Activated naive CD4-positive, alpha-beta T cell treated with Interleukin-2 at 50 U/mL for 16 hours (primary cell): ENCODE measurements at regions not wholly inside any gene's neighbourhood (a gene's known extent, or its start where the extent isn't known, plus 50 kb on each side); places are given as distances from the start of the nearest gene placed in this dataset.
"Not testable (repeated sequence)": the region's sequence is repeated elsewhere in the genome, so short reads cannot be mapped to it uniquely, and the experiment has no call there.

ENCODE experiments used
- DNase-seq: peaks from one replicate; pipeline ENCODE4 v3.0.0-alpha.2; 2020

DNA sequence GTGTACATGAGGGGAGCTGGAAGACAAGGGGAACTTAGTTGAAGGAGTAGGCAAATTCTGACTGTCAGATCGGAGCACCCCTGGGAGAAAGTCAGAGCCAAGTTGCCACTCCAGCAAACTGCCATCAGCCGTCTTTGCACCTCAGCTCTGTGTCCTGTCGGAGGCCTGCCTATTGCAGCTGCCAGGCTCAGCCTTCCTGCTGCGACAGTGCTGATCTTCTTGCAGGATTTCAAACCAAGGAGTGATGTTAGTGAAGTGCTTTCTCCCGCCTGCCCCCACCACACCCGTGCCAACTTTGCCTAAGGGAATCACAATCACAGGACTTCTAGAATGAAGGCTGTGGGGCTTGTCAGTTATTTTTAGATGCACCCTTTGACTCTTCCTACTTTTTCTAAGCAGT, 185.3 kb downstream of the KIT start:
- DNase-seq, result no peak

DNA sequence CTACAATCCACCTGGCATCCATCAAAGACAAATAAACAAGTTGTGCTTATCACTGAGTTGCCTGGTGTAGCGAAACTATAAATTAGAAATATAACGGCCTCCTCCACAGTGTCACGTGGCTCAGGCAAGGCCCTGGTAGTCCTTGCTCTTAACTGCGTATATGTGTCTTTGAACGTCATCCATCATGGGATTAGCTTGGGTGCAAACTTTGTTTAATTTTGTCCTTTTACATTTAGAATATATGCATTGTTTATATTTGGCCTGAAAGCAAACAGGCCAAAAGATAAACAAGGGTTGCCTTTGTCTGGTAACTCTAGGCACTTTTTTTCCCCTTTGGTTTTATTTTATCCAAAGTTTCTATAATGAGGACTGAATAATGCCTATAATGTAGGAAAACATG, 184.9 kb downstream of the KIT start:
- no peak for DNase-seq

DNA sequence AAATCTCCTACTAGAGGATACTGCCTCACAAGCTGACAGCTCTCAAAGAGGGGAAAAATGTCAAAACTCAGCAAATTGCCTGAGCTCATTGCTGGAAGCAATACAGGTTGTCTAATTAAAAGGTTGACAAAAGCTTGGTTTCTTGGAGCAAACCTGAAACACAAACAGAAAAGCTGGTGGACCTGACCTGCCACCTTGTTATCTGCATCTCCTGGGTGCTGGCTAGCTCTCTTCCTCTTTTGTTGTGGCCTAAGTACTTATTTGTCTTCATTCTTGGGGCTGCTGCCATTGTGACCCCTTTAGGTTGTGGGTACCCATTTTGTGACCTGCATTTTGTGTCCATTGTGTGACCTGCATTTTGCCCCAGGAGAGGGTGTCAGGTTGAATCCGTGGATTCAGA, 184.5 kb downstream of the KIT start:
- DNase-seq, result no peak

DNA sequence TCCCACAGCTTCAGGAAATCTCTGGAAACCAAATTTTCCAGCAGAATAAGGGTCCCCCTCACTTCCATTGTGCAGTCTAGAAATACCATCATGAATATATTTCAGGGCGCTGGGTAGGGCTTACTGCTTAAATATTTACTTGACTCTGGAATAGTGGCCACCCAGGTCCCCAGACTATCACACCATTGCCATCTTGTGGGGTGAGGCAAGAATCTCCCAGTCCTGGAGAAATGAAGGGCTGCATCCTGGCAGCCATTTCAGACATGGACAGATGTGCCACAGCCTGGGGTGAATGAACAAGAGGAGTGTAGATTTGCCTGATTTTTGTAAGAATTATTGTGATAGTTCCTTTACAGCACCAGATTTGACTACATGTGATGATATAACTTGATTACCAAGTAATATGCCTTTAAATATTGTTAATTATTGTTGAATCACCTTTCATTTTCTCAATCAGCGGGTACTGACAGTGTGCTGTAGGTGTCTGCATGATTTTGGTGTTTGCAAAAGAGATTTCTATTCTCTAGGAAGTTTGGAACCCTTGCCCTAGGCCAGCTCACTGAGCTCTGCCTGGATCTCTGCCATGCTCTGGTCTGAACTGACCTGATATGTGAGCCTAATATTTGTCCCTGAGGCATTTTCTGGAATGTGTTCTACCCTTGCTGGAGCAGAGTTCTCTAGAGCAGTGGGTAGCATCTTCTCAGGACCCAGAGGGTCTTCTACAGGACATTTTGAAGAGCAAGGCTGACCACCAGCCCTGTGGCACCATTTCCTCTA, 183.4 kb downstream of the KIT start:
- DNase-seq, result no peak

DNA sequence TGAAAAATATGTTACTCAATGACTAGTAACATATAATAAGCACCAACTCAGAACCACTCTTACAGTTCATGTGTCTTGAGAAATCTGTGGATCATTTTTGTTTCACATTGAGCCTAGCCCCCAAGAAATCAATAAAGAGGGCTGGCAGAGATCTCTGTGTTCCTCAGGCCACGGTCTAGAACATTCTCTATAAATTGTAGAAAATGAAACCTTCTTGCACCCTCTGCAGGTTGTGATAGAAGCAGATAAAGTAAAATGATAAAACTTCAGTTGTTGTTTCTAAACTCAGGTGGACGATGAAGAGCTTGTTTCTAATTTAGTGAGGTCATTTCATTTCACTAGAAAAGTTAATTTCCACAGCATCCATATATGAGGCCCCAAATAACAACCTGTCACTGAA, 182.7 kb downstream of the KIT start:
- no peak for DNase-seq

DNA sequence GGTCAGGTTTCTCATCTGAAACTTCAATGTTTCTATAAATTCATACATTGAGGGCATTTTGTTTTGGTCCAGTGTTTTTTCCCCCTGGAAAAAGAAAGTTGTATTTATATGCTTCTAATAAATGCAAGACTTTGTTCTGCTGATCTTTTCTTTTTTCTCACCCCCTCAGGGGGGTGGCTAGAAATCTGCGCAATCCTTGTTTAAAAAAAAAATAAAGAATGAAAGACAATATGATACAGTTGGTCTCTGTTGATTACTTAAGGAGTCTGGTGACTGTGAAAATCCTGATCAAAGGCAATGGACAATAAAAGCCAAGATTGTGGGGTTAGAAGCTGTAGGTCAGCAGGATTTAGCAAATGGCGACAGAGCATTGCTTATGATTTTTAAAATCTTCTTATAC, 180.5 kb downstream of the KIT start:
- no peak for DNase-seq

DNA sequence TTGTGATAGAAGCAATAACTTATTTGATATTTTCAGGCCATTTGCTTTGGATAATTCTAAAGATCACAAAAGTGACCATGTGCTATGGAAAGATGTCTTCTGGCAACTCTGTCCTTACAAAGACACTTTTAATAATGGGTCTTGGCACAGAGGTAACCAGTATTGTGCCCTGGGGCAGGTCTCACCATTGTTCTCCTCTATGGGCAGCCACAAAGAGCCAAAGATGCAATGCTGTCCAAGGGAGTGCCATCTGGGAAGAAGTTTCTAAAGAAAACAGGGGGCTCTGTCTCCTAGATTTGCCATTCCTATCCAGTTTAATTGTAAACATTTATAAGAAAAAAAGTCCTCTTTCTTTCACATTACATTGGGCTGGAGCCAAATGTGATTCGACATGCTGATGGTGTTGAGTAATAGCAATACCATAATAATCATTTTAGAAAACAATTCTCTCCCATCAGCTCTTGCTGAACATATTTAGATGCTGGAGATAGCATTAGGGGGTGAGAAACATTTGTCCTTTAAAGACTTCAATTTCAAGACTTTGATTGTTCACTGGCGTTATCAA, 179.9 kb downstream of the KIT start:
- DNase-seq, result no peak

DNA sequence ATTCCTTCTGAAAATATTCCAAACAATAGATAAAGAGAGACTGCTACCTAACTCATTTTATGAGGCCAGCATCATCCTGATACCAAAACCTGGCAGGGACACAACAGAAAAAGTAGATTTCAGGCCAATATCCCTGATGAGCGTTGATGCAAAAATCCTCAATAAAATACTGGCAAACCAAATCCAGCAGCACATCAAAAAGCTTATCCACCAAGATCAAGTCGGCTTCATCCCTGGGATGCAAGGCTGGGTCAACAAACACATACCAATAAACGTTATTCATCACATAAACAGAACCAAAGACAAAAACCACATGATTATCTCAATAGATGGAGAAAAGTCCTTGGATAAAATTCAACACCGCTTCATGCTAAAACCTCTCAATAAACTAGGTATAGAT, 170.6 kb downstream of the KIT start:
- not testable (repeated sequence) for DNase-seq

DNA sequence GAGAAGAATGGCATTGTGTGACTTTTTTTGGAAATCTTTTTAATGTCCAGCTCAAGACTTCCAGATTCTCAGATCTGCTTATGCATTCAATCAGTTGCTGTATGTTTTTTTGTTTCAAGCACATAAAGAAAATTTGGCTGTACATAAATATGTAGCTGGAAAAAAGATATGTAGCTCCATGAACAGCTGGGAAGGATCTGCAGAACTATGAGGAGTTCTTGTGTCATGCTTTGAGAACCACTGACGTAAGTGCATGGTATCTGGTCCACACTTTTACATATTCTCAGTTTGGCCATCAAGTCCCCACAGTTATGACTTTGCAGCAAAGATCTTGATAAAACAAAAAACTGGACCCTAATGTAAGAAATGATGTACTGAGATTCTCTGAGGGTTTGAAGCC, 165.9 kb downstream of the KIT start:
- DNase-seq, result no peak

DNA sequence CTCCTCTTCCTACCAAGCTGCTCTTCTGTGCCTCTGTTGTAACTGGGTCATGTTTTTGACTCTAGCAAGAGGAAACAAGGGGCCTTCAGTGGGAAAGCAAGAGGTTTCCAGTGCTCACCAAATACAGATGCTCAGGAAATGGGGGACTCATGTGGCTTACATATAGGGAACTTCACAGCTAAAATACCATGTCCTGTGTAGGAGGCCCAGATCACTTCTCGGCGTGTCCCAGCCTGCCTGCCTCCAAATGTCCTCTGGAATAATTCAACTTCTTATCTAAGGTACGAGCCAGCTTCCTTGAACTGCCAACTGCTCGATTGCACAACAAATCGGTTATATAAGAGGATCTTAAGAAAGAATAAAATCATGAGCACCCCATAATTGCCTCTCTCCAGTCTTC, 161.3 kb downstream of the KIT start:
- DNase-seq, result no peak

DNA sequence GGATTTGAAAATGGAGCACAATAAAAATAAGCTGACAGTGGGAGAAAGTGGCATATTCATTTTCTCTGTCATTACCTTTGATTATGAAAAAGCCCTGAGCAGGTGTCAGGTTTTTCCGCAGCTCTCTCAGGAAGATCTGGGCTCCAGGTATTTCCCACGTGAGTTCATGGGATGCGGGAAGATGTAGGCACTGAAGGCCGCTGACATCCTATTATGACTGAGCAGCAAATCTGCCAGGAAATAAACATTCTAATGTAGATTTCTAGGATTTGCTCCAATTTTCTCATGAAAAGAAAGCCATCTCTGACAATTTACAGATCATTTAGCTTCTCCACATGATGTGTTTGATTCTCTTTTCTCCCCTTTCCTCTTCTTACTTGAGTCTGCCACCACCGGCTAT, 160.7 kb downstream of the KIT start:
- no peak for DNase-seq

DNA sequence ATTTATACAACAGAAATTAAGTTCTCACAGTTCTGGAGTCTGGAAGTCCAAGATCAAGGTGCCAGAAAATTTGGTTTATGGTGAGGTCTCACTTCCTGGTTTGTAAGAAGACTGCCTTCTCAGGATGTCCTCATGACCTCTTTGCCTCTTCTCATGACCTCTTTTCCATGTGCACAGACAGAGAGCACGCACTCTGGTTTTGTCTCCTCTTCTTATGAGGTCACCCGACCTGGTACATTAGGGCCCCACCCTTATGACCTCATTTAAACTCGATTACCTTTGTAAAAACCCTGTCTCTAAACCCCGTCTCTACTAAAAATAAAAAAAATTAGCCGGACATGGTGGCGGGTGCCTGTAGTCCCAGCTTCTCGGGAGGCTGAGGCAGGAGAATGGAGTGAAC, 155.9 kb downstream of the KIT start:
- DNase-seq, result no peak

DNA sequence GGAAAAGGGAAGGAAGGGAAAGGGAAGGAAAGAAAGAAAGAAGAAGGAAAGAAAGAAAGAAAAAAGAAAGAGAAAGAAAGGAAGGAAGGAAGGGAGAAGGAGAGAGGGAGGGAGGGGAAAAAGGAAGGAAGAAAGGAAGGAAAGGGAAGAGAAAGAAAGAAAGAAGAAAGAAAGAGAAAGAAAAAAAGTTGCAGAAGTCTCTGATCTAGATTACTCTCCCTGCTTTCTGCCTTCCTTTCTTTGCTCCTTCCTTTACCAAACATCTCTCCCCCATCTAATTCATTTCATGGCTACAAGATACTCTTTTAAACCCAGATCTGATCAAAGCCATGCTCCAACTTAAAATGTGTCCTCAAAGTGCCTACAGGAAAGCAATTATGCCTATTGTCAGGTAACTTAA, 148.6 kb downstream of the KIT start:
- DNase-seq, result no peak

DNA sequence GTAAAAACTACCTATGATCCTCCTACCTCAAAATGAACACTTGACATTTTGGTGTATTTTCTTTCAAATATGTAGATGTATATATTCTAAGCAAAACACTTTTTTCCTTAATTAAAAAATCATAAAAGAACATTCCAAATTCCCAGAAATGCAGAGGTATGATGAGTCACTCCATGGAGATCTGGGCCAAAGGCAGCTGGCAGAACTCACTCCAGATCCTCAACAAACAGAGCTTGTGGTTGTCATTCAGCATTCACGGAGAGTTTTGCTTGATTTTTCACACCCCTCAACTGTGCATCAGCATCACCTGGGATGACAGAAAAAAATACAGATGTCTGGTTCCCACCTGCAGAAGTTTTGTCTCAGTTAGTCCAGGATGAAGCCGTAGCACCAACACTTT, 144.6 kb downstream of the KIT start:
- DNase-seq, result no peak

DNA sequence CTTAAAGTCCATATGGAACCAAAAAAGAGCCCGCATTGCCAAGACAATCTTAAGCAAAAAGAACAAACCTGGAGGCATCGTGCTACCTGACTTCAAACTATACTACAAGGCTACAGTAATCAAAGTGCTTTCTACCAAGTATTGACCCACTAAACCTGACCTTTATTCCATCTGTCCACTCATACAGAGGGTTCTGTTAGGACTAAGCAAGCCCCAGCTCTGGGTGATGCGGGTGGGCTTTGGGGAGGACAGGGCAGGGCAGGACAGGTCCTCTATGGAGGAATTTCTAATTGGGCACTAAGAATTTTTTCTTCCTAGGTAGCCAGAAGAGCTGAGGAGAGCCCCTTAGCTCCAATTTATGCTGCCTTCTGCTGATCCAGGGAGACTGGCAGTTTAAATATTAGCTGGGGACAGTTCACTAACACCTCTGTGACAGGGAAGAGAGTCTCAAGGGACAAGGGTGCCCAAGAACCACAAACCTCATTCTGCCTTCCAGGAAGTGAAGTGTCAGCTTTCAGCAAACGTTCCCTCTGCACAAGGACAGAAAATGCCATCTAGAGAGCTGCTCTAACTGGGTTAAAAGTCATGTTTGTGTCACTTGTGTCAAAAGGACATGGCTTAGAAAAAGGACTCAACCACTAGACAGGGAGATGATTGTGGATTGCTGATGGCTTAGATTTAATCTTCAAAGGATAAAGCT, 143.2 kb downstream of the KIT start:
- DNase-seq, result no peak

DNA sequence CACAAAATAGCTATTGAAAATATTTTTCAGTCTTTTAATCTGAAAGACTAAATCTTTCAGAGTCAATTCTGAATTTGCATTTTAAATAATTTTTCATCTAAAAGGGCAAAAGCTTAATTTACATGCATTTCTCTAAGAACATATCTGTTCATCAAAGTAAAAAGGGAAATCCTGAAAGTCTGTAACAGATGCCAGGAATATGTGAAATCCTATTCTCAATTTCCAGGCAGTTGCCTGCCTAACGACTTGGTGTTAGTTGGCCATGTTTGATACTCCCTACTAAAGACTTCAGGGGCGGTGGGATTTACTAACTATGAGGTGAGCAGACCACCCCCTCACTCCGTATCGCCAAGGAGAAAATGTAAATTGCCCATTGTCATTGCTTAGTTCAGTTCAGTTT, 136.8 kb downstream of the KIT start:
- DNase-seq, result no peak

DNA sequence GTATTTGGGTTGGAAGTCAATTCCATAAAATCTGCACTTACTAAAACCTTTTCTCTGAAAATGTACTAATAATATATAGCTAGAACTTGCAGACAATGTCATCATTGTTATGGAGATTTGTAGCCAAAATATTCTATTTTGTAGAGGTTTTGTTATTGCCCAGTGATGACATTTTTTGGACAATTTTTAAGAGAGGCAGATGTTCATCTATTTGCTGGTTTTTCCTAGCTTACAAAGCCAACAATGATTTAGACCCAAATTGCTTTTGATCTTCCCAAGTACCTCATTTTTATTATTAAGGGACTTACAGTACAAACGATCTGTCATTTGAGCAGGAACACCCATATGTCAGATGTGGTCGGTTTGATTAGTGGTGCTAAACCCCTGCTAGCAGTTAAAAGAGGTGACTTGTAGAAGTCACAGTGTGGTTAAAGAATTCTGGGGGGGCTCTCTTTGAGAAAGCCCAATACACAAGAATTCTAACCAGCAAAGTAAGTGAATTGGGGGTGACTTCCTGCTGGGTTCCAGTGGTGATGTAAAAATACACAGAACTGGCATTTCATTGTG, 136.2 kb downstream of the KIT start:
- DNase-seq, result no peak
